DOHH2 (cell line): ENCODE measurements at regions not wholly inside any gene's neighbourhood (a gene's known extent, or its start where the extent isn't known, plus 50 kb on each side); places are given as distances from the start of the nearest gene placed in this dataset.

Experiments used
- EZH2phosphoT487 ChIP-seq: fragments of 200-600 bp; sonication (generic); IDR thresholded peaks from 2 replicates; pipeline ENCODE4 v1.6.1; 2017; ENCODE audit warnings: borderline replicate concordance, mild to moderate bottlenecking, antibody characterized with exemption, low read length, moderate library complexity, mixed read lengths
- TF ChIP-seq, protein P1 (sequence below): fragments of 200-600 bp; sonication (generic); IDR thresholded peaks from one replicate; pipeline ENCODE4 v1.5.1; 2014; ENCODE audit warnings: antibody characterized with exemption, mild to moderate bottlenecking, low read depth, low read length; ENCODE audit not compliant: poor library complexity, severe bottlenecking

DNA sequence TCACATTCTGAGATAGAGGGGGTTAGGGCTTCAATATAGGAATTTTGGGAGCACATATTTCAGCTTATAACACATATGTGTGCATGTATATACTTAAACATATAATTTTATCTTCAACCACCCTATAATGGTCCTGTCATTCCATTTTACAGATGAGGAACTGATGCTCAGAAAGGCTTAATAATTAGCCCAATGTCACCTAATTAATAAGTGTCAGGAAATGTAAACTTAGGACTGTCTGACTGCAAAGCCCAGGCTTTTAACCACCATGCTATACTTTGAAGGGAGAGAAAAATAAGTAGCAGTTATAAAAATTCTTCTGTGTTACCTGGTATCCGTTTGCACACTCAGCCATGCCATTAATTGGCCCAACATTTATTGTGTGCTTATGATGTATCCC is 172.6 kb downstream of the SKIDA1 start:
- TF ChIP-seq, protein P1, sequence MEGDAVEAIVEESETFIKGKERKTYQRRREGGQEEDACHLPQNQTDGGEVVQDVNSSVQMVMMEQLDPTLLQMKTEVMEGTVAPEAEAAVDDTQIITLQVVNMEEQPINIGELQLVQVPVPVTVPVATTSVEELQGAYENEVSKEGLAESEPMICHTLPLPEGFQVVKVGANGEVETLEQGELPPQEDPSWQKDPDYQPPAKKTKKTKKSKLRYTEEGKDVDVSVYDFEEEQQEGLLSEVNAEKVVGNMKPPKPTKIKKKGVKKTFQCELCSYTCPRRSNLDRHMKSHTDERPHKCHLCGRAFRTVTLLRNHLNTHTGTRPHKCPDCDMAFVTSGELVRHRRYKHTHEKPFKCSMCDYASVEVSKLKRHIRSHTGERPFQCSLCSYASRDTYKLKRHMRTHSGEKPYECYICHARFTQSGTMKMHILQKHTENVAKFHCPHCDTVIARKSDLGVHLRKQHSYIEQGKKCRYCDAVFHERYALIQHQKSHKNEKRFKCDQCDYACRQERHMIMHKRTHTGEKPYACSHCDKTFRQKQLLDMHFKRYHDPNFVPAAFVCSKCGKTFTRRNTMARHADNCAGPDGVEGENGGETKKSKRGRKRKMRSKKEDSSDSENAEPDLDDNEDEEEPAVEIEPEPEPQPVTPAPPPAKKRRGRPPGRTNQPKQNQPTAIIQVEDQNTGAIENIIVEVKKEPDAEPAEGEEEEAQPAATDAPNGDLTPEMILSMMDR = no peak
- no peak for TF ChIP-seq EZH2phosphoT487
